ENCODE measurements at regions not wholly inside any gene's neighbourhood (a gene's known extent, or its start where the extent isn't known, plus 50 kb on each side); places are given as distances from the start of the nearest gene placed in this dataset.

DNA sequence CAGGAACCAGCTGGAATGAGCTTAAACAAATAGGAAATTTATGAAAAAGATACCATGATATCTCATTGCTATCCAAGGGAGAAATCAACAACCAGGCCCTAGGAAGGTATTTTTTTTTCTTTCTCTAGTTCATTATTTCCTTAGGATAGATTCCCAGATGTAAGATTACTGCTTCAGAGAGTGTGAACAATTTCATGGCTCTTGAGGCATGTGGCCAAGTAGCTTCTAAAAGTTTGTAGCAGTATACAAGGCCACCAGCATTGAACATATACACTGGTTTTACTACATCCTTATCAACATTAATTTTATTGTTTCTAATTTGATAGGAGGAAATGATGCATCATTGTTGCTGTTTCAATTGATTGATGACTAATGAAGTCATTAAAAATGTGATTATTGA is 201.2 kb downstream of the SREK1 start:
- H3K4me3 ChIP-seq (ENCODE audit: low read length) = no peak overlapping the region
- TF ChIP-seq CTCF (conservative IDR thresholded peaks at IDR 0.05; ENCODE audit: low read depth, low read length) = no peak
- DNase-seq (ENCODE audit: low read depth) = no peak

DNA sequence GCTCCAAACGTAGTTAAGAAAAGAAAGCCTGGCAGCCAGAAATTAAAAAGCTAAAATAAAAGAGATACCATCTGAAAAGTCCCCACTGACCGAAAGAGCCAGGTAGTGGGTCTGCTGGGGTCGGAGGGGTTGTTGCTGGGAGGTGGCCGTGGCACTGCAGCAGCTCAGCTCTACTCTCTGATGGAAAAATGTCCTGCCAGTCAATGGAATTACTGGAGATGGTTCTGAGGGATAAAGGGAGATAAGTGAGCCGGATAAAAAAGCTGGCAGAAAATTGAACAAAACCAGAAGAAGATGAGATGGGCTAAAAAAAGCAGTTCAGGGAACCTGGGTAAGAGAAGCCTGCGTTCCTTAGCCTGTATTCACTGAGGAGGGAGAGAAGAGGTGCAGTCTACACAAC is 202.8 kb downstream of the SREK1 start:
- TF ChIP-seq CTCF (conservative IDR thresholded peaks at IDR 0.05; ENCODE audit: low read depth, low read length) = no peak
- no peak overlapping the region for H3K4me3 ChIP-seq (ENCODE audit: low read length)
- no peak for DNase-seq (ENCODE audit: low read depth)

DNA sequence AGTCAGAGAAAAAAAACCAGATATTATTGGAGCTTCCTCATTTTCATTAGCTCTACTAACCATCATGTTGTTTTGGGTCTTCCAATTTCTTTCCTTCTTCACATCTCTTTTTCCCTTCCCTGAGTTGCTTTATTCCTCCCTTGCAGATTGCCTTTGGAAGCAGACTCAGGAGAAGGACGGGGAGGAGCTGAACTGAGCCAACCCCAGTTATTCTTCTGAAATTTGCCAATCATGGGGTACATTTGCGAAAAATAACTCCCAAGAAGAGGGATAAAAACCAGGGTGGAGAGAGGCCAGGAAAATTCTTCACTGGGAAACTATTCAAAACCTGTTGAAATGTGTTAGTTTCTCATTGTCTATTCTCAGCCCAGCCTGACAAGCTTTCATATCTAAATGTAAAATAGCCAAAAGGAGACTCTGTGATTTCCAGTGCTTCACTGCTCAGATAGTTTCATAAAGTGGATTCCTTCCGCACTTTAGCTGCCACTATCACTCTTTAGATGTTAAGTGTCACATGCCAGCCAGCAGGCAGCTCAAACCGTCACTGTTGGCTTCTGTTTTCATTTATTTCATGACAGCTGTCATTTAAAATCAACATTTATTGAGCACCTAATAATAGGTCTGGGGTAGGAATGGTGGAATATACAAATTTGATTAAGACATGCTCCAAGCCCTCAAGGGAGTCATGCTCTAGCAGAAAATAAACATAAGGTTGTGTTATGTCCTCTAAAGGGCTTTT is 204.5 kb downstream of the SREK1 start:
- DNase-seq (ENCODE audit: low read depth) = no peak
- no peak for TF ChIP-seq CTCF (conservative IDR thresholded peaks at IDR 0.05; ENCODE audit: low read depth, low read length)
- H3K4me3 ChIP-seq (ENCODE audit: low read length) = no peak overlapping the region

DNA sequence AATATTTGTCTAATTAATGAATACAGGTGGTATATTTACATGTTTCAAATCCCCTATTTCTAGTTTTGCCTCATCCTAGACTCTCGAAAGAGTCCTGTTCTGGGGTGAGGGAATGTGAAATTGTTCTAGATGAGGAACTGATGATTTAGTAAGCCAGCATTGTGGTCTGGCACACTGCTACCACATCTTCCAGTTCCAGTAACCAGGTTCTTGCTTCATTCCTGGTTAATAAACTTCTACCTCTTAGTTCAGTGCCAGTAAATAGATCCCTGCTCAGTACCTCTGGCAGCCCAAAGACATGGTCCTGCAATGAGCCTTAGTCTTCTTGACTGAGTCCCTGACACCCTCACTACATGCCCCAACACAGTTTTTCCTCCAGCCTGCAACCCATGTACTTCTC is 207.7 kb downstream of the SREK1 start:
- no peak overlapping the region for H3K4me3 ChIP-seq (ENCODE audit: low read length)
- no peak for TF ChIP-seq CTCF (conservative IDR thresholded peaks at IDR 0.05; ENCODE audit: low read depth, low read length)
- no peak for DNase-seq (ENCODE audit: low read depth)

GRCh38 chr5:66353186-66353585 is 209.1 kb downstream of the SREK1 start:
- TF ChIP-seq CTCF (conservative IDR thresholded peaks at IDR 0.05; ENCODE audit: low read depth, low read length) = no peak
- DNase-seq (ENCODE audit: low read depth) = no peak
- no peak overlapping the region for H3K4me3 ChIP-seq (ENCODE audit: low read length)

DNA sequence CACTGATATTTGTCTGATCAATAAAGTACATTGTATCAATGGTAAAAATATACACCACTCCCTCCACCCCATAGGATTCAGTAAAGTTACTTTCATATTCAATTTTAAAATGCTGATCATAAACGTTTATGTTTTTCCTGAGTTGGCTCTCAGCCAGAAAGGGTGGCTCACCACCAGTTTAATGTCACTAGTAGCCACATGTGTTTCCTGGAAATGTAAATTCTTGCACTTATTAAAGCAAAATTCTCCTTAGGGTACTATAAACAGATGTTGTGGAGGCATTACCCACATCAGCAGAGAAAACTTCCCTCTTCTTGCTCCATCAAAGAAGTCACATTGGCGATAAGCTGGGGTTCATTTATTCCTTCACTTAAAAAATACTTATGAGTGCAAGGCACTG is 210.3 kb downstream of the SREK1 start:
- TF ChIP-seq CTCF (conservative IDR thresholded peaks at IDR 0.05; ENCODE audit: low read depth, low read length) = no peak
- DNase-seq (ENCODE audit: low read depth) = no peak
- no peak overlapping the region for H3K4me3 ChIP-seq (ENCODE audit: low read length)

DNA sequence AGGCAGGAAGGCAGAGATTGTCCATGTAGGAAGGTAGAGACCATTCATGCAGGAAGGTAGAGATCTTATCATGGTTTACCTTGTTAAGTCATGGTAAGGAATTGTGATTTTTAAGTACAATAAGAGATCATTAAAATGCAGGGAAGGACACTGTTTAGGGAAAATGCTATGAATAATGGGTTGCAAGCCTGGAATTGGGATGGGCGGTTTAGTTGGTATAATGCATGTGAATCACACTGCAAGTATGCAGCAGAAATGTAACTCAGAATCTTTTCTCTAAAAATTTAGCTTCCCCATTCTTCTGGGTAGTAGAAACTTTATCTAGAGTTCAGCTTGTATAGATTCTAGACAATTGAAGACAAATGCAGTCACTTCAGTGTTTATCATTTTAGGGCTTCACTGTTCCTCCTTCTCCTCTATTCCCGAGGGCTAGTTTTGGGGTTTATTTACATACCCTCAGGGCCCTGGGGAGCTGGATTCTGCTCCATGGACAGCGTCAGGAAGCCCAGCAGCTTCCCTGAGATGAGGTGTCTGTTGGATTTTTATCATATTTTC is 212.0 kb downstream of the SREK1 start:
- TF ChIP-seq CTCF (conservative IDR thresholded peaks at IDR 0.05; ENCODE audit: low read depth, low read length) = no peak
- DNase-seq (ENCODE audit: low read depth) = no peak
- H3K4me3 ChIP-seq (ENCODE audit: low read length) = no peak overlapping the region

All from retinal pigment epithelial cell (primary cell).